Prostate gland (tissue), 2 donors: ENCODE measurements at regions not wholly inside any gene's neighbourhood (a gene's known extent, or its start where the extent isn't known, plus 50 kb on each side); places are given as distances from the start of the nearest gene placed in this dataset.
"Not testable (repeated sequence)": the region's sequence is repeated elsewhere in the genome, so short reads cannot be mapped to it uniquely, and the experiment has no call there.

Experiments used
- DNase-seq: peaks from one replicate; pipeline ENCODE4 v3.0.0-alpha.2; 2019; ENCODE audit warnings: low spot score
- H3K27ac ChIP-seq, 2 donors: fragments of 200-600 bp; sonication (generic); 2 replicates each; pipeline ENCODE4 v1.5.1; 2017 to 2019
- H3K27me3 ChIP-seq: fragments of 200-600 bp; sonication (generic); replicated peaks from 2 replicates; pipeline ENCODE4 v1.5.1; 2019; ENCODE audit not compliant: insufficient read depth
- H3K36me3 ChIP-seq, 2 donors: fragments of 200-600 bp; sonication (generic); 1 replicate in 1 of 2; 2 replicates in 1 of 2; pipeline versions ENCODE4 v1.5.1 to v1.8.1; 2017 to 2019
- H3K4me1 ChIP-seq: fragments of 200-600 bp; sonication (generic); replicated peaks from 2 replicates; pipeline ENCODE4 v1.5.1; 2019
- H3K4me3 ChIP-seq, 2 donors: fragments of 200-600 bp; sonication (generic); 2 replicates each; pipeline ENCODE4 v1.5.1; 2017 to 2019
- H3K9me3 ChIP-seq: fragments of 200-600 bp; sonication (generic); 2 replicates; pipeline ENCODE4 v1.5.1; 2017
- CTCF ChIP-seq, 4 experiments: fragments of 200-600 bp in 2 of 4; fragments of 450-650 bp in 2 of 4; sonication (generic) in 2 of 4; IDR thresholded peaks; 1 replicate in 3 of 4; 2 replicates in 1 of 4; pipeline ENCODE4 v1.5.1; 2016 to 2019; ENCODE audit warnings: antibody characterized with exemption in 4 of 4, mild to moderate bottlenecking in 2 of 4, moderate library complexity in 2 of 4
- POLR2A ChIP-seq: fragments of 450-650 bp; IDR thresholded peaks from one replicate; pipeline ENCODE4 v1.6.1; 2016; ENCODE audit warnings: antibody characterized with exemption, mild to moderate bottlenecking
- POLR2AphosphoS5 ChIP-seq: sonication (generic); formaldehyde crosslinking; IDR thresholded peaks from one replicate; pipeline ENCODE4 v1.6.1; 2017; ENCODE audit warnings: antibody characterized with exemption
- WGBS: methylation state at CpG from one replicate; pipeline ENCODE4 v1.1.5; 2018; 5-methylcytosine and 5-hydroxymethylcytosine counted together
- intact Hi-C: fragments of 100-400 bp; cut with DNase I; formaldehyde crosslinking; loops from one replicate; pipeline ENCODE4 v1.14.2; 2022

GRCh38 chr9:64130325-64130724 lies 1154.7 kb downstream of the FOXD4L5 start:
- not testable (repeated sequence) for H3K4me3 ChIP-seq, H3K27me3 ChIP-seq
- WGBS, result 19% methylated on average over 4 of the region's 4 CpGs

GRCh38 chr9:64128572-64128971 lies 1156.4 kb downstream of the FOXD4L5 start:
- intact Hi-C loops, result no loop called here
- TF ChIP-seq CTCF (IDR thresholded peaks at IDR 0.05) (no peak), POLR2AphosphoS5 (no peak), POLR2A (no peak)
- 74% methylated on average over 6 of the region's 6 CpGs for WGBS
- Histone ChIP-seq H3K27me3 (no peaks in the 10 kb centered on the region), H3K36me3 (no peaks in the 10 kb centered on the region), H3K27ac (no peak overlapping the region), H3K4me1 (no peaks in the 10 kb centered on the region), H3K4me3 (no peak overlapping the region), H3K9me3 (no peaks in the 10 kb centered on the region)
- no peak for DNase-seq

More at GRCh38 chr9:64130325-64130724, 1154.7 kb downstream of the FOXD4L5 start:
- H3K4me1 ChIP-seq, H3K36me3 ChIP-seq, H3K27ac ChIP-seq, H3K9me3 ChIP-seq, intact Hi-C loops, DNase-seq: not testable (repeated sequence)

- not testable (repeated sequence) for H3K9me3 ChIP-seq
These were observed 1163.4 kb downstream of the FOXD4L5 start for GRCh38 chr9:64121602-64122001.

GRCh38 chr9:64117329-64117728 lies 1167.7 kb downstream of the FOXD4L5 start:
- intact Hi-C loops, H3K27ac ChIP-seq, H3K36me3 ChIP-seq, H3K4me1 ChIP-seq, H3K9me3 ChIP-seq, H3K27me3 ChIP-seq, DNase-seq, H3K4me3 ChIP-seq: not testable (repeated sequence)
- WGBS, result 83% methylated on average over 5 of the region's 5 CpGs

More at GRCh38 chr9:64121602-64122001, 1163.4 kb downstream of the FOXD4L5 start:
- H3K4me1 ChIP-seq, DNase-seq, H3K4me3 ChIP-seq, intact Hi-C loops, H3K27ac ChIP-seq, H3K27me3 ChIP-seq, H3K36me3 ChIP-seq: not testable (repeated sequence)

GRCh38 chr9:64107867-64108266 lies 1177.1 kb downstream of the FOXD4L5 start:
- H3K9me3 ChIP-seq, H3K27me3 ChIP-seq, H3K36me3 ChIP-seq, H3K27ac ChIP-seq, H3K4me3 ChIP-seq, DNase-seq, intact Hi-C loops, H3K4me1 ChIP-seq: not testable (repeated sequence)
- WGBS, result 20% methylated on average over 1 of the region's 1 CpG

- H3K4me3 ChIP-seq, H3K27ac ChIP-seq, H3K9me3 ChIP-seq, DNase-seq, intact Hi-C loops, H3K27me3 ChIP-seq, H3K4me1 ChIP-seq, H3K36me3 ChIP-seq: not testable (repeated sequence)
- 79% methylated on average over 1 of the region's 1 CpG for WGBS
These were observed 1177.8 kb downstream of the FOXD4L5 start for GRCh38 chr9:64107211-64107610.

- H3K4me3 ChIP-seq, H3K9me3 ChIP-seq, H3K36me3 ChIP-seq, intact Hi-C loops, H3K27ac ChIP-seq, DNase-seq, H3K4me1 ChIP-seq, H3K27me3 ChIP-seq: not testable (repeated sequence)
- WGBS, result 72% methylated on average over 1 of the region's 1 CpG
These were observed 1179.8 kb downstream of the FOXD4L5 start for GRCh38 chr9:64105193-64105592.

GRCh38 chr9:64101504-64101903 lies 1183.5 kb downstream of the FOXD4L5 start:
- H3K4me3 ChIP-seq, intact Hi-C loops, DNase-seq, H3K4me1 ChIP-seq, H3K36me3 ChIP-seq, H3K27ac ChIP-seq, H3K27me3 ChIP-seq, H3K9me3 ChIP-seq: not testable (repeated sequence)
- WGBS, result 69% methylated on average over 3 of the region's 3 CpGs

GRCh38 chr9:64100571-64101155 lies 1184.3 kb downstream of the FOXD4L5 start:
- WGBS, result 87% methylated on average over 30 of the region's 36 CpGs
- H3K9me3 ChIP-seq, DNase-seq, H3K4me1 ChIP-seq, H3K27me3 ChIP-seq, H3K27ac ChIP-seq, intact Hi-C loops, H3K36me3 ChIP-seq, H3K4me3 ChIP-seq: not testable (repeated sequence)

- H3K27me3 ChIP-seq, DNase-seq, H3K4me1 ChIP-seq, intact Hi-C loops, H3K27ac ChIP-seq, H3K4me3 ChIP-seq, H3K9me3 ChIP-seq, H3K36me3 ChIP-seq: not testable (repeated sequence)
- 79% methylated on average over 5 of the region's 5 CpGs for WGBS
These were observed 1199.0 kb downstream of the FOXD4L5 start for GRCh38 chr9:64085998-64086397.

GRCh38 chr9:64071358-64072253 lies 1213.4 kb downstream of the FOXD4L5 start:
- 59% methylated on average over 68 of the region's 72 CpGs for WGBS
- intact Hi-C loops, DNase-seq: not testable (repeated sequence)

More at GRCh38 chr9:64071358-64072253, 1213.4 kb downstream of the FOXD4L5 start:
- not testable (repeated sequence) for H3K27me3 ChIP-seq, H3K36me3 ChIP-seq, H3K4me3 ChIP-seq, H3K4me1 ChIP-seq, H3K9me3 ChIP-seq, H3K27ac ChIP-seq
